GM21360 (cell line): ENCODE measurements at regions not wholly inside any gene's neighbourhood (a gene's known extent, or its start where the extent isn't known, plus 50 kb on each side); places are given as distances from the start of the nearest gene placed in this dataset.
"Not testable (repeated sequence)": the region's sequence is repeated elsewhere in the genome, so short reads cannot be mapped to it uniquely, and the experiment has no call there.

Experiments
- ATAC-seq: cut with Tn5 transposase; IDR thresholded peaks from one replicate; pipeline ENCODE4 v1.9.1; 2021; ENCODE audit warnings: mild to moderate bottlenecking, moderate library complexity; ENCODE audit not compliant: unreplicated experiment

DNA sequence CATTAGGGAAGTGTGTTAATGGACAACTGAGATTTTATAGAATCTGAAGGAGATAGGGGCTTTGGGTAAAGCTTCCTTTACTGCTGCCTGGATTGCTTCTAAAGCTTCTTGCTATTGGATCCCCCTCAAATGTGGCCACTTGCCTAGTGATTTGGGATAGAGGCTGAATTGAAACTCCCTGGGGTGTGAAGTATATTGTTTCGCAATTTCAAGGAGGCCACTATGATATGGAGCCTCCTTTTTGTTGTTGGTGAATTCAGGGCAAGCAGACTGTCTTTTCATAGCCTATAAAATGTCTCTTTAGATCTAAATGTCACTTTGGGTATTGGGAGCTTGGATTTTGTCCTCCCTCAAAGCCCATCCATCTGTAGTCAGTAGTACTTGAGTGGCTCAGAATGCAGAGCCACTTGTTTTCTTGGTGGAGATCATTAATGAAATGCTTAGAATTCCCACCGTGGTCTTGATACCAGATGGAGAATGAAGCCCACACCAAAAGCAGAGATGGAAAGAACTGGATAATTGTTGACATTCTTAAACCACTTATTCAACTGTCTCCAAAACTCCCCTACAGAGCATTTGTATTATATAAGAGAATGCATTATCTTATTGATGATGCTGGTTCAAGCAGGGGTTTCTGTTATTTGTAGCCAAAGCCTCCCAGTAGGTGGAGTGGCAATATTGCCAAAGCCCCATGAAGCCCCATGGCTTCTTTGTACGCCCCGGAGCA, 144.3 kb upstream of the KCNE2 start:
- ATAC-seq, result no peak

DNA sequence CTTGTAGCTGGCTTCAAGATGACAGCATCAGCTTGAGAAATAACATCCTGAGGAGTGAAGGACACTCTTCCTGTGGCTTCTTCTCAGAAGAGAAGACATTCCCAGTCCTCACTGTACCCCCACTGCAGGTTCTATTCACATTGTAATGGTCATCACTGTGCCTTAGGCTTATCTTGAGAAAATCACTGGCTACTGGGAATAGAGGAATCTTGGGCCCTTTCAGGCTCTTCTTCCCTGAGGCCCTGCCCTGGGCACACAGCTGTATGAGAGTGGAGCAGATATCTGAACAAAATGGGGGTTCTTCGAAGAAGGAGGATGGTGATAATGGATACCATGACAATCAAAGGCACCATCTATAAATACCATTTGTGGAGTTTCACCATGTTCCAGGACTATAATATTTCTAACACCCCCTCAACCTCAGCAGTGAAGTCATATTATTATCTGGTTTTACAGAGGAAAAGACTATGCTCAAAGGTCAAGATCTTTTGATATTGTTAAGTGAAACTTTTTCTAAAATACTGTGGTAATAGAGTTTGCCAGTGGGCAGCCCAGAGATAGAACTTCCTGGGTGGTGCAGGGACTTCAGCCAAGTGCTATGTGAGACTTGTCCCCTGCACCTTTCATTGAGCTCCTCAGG, 143.1 kb upstream of the KCNE2 start:
- no peak for ATAC-seq

DNA sequence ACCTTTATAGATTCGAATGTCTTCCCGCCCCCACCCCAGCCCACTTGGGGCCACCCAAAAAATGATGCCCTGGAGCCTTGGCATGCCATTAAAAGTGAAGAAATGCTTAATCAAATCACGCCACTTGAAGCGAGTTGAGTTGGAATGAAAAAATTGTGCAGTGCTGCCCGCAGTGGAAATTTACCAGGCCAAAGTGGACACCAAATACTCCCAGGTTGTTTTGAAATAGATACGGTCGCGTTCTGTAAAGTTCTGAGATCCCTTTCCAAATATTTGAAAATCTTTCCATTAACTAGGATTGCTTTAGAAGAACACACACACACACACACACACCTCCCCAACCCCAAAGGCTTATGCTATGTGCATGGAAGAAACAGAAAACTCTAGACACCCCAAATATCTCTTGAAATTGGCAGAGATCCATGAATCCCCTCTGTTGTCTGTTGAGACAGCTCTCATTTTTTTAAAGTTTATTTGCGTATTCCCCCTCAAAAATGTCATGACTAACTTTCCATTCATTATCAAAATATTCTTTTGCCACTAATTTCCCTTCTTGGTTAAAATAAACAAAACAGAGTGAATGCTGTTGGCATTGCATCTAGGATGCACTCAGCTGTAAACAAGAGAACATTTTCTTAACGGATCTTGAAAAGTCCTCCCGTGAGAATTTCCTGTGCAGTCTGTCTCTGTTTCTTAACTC, 142.3 kb upstream of the KCNE2 start:
- ATAC-seq, result no peak

DNA sequence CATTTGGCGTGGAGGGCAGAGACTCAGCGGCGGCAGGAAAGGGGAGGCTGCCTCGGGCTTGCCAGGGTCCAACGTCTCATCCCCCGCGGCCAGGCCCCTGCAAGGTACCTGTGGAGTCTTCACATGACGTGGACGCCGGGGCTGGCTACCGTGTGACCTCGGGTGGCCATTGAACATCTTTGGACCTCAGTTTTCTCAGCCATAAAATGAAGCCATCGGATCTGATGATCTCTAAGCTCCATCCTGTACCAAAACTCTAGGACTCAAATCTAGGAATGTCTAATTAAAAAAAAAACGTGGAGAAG, 141.8 kb upstream of the KCNE2 start:
- ATAC-seq, result no peak

DNA sequence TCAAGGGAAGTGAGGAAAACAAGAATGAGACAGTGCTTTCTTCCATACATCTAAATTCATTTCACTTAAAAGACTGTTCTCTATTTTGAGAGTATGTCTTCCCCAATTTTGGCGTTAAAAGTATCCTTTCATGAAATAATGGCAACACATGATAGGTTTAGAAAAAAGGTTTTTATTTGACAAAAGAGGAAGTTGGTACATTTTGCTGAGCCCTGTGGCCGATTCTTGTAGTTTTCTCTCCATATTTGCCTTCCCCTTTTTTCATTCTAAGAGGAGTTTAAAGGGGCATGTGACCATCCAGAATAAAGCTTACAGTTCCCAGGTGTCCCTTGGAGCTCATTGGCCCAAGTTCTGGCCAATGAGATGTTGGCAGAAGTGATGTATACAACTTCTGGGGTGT, 140.4 kb upstream of the KCNE2 start:
- no peak for ATAC-seq

DNA sequence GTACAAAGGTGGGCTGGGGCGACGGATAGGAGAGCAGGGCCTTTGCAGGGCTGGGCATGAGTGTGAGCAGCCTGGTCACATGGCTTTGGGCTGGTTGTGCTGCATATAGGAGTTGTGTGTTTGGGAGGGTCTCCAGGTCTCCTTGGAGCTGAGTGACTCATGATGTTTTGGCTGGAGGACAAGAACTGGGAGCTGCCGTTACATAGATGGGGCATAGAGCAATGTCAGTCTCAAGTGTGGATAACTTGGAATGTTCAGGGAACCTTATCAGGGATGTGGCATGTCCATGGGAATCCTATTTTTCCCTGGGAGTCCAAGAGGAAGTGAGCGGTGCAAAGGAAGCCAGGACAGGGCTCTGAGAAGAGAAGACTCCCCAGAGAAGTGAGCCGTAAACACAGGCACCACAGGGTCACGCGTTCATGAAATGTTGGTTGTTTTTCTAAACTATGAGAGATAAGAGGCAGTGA, 136.4 kb upstream of the KCNE2 start:
- no peak for ATAC-seq

DNA sequence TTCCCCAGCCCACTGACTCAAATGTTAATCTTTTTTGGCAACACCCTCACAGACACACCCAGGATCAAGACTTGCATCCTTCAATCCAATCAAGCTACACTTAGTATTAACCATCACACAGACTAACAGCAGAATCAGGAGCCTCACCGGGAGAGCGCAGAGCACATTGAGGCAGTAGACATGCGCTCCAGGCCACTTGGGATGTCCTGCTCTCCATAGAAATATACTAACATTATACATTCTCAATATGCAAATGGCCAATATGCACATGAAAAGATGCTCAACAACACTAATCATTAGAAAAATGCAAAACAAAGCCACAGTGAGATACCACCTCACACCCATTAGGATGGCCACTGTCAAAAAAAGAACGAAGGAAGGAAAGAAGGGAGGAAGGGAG, 135.0 kb upstream of the KCNE2 start:
- ATAC-seq, result no peak

DNA sequence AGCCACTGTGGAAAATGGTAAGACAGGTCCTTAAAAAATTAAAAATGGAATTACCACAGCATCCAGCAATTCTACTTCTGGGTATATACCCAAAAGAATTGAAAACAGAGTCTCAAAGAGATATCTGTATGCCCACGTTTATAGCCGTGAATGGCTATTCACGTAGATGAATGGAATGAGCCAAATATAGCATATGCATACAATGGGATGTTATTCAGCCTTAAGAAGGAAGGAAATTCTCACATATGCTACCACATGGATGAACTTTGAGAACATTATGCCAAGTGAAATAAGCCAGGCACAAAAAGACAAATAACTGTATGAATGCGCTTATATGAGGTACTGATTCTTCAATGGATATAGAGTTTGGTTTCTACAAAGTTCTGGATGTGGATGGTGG, 134.5 kb upstream of the KCNE2 start:
- no peak for ATAC-seq

DNA sequence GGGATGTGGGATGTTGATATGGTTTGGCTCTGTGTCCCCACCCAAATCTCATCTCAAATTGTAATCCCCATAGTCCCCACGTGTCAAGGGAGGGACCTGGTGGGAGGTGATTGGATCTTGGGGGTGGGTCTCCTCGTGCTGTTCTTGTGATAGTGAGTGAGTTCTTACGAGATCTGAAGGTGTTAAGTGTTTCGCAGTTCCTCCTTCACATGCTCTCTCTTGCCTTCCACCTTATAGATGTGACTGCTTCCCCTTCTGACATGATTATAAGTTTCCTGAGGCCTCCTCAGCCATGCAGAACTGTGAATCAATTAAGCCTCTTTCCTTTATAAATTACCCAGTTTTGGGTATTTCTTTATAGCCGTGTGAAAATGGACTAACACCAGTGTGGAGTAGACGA, 130.1 kb upstream of the KCNE2 start:
- ATAC-seq, result not testable (repeated sequence)

DNA sequence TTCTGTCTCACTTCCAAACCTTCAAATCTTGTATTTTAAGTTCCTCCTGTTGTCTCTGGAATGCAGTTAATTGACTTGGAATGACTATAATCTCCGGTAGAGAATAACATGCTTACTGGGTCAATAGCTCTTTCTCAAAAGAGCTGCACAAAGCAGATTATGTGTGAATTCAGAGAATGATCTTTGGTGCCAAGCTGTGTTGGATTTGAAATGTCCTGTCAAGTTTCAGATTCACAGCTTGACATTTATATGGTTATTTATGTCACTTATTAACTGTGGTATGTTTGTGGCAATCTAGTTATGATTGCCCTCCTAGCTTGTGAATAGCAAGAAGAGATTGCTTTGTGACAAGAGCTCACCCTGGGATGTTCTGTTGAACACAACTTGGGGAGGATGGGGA, 128.3 kb upstream of the KCNE2 start:
- no peak for ATAC-seq

DNA sequence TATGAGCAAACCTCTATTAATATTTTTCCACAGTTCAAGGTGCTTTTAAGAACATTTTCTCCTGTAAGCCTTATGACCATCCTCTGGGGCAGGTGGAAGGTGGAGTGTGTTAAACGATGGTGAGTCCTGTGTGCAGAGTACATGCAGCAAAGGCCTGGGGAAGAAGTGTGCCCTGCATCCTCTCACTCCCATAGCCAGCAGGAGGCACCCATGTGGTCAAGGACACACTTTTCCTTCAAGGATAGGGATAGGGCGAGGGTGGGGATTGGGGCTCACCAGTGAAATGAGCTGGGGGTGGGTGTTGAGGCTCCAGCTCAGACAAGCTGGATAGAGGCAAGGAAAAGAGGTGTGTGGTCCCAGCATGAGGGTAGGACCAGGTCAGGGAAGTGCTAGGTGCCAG, 120.8 kb upstream of the KCNE2 start:
- ATAC-seq, result no peak

DNA sequence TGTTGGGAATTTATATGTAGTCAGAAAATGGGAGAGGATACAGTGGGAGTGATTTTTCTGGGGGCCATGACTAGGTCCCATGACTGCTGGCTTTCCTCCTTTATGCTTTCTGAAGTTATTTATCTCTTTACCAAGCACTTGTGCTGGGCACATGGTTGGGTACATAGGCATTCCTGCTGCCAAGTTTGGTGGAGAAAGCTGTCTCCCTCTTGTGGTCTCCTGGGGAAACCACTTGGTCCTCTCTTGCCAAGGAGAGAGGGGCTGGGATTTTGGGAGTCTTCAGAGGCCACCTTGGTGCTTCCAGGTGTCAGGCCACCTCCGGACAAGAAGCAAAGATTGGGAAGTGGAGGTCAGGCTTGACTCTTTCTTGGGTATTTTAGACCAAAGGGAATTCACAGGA, 120.2 kb upstream of the KCNE2 start:
- no peak for ATAC-seq

DNA sequence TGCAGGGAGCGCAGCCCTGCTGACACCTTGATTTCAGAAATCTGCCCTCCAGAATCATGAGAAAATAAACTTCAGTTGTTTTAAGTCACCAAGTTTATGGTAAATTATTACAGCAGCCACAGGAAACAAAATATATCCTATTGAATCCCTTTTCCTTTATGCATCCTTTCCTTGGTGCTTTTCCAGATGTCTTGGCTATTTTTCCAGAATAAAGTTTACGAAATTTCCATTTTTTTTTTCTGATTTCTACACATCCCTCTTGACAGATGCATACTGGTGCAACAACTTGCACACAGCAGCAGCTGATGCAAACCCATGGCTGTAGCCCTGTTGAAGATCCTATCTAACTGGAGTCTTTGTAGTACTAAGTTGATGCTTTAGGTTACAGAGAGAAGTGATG, 111.1 kb upstream of the KCNE2 start:
- no peak for ATAC-seq

DNA sequence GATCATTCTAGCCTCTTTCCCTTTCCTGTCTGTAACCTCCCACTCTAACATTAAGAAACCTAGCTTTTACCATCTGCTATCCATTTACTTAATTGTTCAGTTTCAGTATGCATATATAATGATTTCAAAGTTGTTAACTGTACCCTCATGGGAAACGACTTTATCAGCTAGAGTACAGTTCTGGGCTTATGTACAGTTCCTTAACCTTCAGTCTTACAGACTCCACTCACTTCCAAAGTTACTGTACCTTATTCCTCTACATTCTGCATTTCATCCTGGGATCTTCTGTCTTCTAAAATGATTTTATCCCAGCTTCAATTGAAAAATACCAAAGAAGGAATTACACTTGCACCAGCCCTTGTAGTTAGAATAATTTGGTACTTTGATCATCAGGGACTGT, 108.7 kb upstream of the KCNE2 start:
- ATAC-seq, result no peak

DNA sequence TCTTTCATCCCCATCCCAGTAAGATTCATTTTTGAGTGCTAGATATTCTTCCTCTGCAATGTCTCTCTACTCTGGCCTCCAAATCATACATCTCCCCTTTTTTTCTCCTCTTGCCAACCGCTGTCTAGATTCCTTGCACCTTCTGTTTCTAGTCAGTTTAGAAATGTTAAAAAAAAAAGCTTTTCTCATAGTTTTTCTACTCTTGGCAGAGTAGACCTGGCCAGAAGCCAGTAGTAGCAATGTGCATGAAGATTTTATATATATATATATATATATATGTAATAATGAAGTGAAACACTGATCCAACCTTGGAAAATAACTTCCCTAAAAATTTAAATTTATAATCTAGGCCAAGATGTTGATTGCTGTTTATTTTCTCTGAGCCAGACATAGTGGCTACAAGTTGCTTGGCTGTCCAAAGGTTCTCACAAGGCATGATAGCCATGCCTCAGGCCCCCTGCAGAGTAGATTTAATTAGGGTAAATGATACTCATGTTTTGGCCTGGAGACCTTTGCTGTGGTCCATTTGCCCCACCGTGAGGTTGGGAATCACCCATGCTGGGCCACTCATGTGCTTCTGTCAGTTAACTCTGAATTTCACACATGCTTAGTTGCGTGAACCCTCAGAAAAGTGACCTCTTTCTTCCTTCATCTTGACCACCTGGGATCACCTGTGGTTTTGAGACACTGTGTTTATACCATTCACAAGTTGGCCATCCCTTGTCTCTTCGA, 103.4 kb upstream of the KCNE2 start:
- no peak for ATAC-seq

DNA sequence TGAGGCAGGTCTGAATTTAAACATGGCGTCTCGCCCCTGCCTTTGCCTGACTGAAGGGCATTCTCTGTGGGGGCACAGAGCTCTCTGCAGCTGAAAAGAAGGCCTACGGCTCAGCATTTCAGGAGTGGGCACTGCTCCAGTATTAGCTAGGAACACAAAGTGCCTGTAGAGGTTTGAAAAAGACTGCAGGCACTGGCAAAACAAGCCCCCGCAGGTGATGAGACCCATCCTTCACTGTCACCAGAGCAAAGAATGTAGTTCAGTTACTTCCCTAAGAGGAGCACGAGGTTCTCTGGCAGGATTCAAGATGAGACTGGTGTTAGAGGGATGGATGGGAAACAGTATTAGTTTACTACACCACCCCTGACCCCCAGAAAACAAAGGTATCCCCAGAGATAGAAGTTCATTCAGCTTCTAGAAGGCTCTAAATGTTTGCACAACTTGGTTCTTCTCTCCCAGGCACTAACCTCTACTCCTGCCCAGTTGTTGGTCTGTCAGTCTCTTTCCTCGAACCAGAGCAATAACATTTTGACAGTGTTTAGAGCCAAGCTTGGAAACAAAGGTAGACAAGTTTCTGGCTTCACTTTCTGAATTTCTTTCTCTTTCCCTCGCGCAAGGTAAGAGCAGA, 101.9 kb upstream of the KCNE2 start:
- ATAC-seq, result no peak

DNA sequence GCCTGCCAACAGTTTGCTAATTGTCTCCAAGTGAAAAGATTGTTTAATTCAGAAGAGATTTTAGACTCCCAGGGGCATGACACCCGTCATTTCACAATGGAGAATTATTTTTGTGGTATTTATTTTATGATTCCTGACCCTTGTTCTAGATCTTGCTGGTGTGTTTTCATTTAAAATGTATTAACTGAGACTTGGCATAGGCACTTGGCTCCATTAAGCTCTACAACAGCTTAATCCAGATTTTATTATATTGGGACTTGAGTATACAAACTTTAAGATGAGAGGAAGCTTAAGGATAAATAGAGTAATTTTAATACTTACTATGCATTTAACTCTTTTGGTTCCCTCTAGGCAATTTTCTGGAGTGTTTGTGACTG, 101.3 kb upstream of the KCNE2 start:
- ATAC-seq, result no peak

DNA sequence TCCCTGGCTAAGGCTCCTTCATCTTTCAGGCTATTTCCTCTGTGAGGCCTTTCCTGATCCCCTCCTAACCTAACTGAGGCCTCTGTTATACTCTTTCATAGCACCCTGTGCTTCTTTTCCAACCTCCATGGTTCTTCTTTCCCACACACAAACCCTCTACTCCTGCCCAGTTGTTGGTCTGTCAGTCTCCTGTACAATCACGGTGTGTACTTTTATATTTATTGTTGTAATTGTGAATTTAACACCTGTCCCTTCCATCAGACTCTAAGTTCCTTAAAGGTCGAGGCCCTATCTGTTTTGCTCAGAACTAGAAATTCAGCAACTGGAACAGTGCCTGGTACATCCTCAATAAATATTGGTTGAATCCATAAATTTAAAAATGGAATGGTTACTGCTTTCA, 100.2 kb upstream of the KCNE2 start:
- ATAC-seq, result no peak

DNA sequence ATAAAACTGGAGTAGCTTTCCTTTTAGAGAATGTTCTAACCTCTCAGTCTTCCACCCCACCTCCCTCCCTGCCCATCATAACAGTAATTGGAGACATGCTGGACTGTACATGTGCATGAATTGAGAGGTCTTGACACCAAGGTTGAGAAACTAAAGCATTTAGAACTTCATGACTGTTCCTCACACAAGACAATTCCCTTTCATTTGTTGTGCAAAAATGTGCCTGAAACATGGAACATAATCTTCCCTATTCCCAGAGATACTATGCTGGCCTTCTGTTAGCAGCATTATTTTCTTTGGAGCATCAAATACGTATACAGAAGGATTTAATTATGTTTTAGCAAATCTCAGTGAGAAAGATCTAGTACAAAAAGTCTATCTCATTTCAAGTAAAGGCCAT, 97.5 kb upstream of the KCNE2 start:
- no peak for ATAC-seq

DNA sequence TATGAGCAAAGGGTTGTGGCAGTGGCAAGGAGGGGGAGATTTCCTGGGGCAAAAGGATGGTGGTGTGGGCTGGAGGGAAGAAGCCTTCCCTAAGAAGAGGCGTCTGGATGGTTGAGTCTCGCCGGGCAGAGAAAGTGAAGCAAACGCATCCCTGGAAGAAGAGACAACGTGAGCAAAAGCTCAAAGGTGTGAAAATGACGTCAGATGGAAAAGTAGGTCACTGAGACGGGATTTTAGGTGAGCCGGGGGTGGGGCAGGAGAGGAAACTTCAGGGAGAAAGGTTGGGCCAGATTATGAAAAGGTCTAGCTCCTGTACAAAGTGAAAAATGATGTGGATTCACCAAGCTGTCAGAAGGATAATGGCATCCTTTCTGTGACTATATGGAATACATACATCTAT, 95.3 kb upstream of the KCNE2 start:
- no peak for ATAC-seq

DNA sequence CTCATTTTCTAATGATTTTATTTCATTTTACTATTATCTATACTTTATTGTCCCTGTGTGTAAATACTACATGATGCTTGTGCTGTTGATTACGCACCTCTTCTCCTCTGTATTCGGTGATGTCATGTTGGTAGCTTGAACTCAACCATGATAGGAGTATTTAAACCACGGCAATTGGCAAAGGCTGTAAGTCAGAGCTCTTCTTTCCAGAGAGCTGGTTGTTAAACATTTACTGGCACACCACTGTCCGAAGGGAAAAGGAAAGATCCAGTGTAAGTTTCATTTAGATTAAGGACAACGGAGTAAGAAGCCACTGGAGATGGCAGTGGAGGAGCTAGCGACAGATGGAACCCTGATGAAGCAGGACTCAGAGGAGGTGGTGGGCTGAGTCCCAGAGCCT, 93.4 kb upstream of the KCNE2 start:
- ATAC-seq, result no peak
